Liver (tissue), 3 donors: ENCODE measurements at regions not wholly inside any gene's neighbourhood (a gene's known extent, or its start where the extent isn't known, plus 50 kb on each side); places are given as distances from the start of the nearest gene placed in this dataset.

ENCODE experiments used
- CTCF ChIP-seq: fragments of 150-350 bp; IDR thresholded peaks from 2 replicates; pipeline ENCODE4 v1.5.1; 2017; ENCODE audit warnings: improper control_type of control experiment, low read depth, low read length; ENCODE audit not compliant: missing input control
- GABPA ChIP-seq, 2 donors: IDR thresholded peaks in 1 of 2; conservative IDR thresholded peaks in 1 of 2; 2 replicates each; pipeline ENCODE4 v1.6.1; 2016; ENCODE audit warnings: antibody characterized with exemption in 2 of 2, mild to moderate bottlenecking in 1 of 2, moderate library complexity in 1 of 2
- HNF4A ChIP-seq, 2 donors: conservative IDR thresholded peaks; 2 replicates each; pipeline ENCODE4 v1.6.1; 2016; ENCODE audit warnings: antibody characterized with exemption in 2 of 2, mild to moderate bottlenecking in 2 of 2
- JUND ChIP-seq, 2 donors: IDR thresholded peaks; 2 replicates each; pipeline ENCODE4 v1.6.1; 2016; ENCODE audit warnings: antibody characterized with exemption in 2 of 2
- TF ChIP-seq, protein P1 (sequence below): IDR thresholded peaks from 2 replicates; pipeline ENCODE4 v1.6.1; 2016; ENCODE audit warnings: antibody characterized with exemption
- donor health status: healthy.
- donor health status: healthy.

GRCh38 chr18:76673281-76674185 is 148.8 kb upstream of the ZNF236 start:
- TF ChIP-seq GABPA (IDR thresholded peaks at IDR 0.05 in 1 of 2, conservative IDR thresholded peaks at IDR 0.05 in 1 of 2) (no peak), CTCF (no peak), JUND (IDR thresholded peaks at IDR 0.05) (no peak), HNF4A (conservative IDR thresholded peaks at IDR 0.05) (no peak)
- TF ChIP-seq, protein P1, sequence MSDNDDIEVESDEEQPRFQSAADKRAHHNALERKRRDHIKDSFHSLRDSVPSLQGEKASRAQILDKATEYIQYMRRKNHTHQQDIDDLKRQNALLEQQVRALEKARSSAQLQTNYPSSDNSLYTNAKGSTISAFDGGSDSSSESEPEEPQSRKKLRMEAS: no peak
